ENCODE measurements at regions not wholly inside any gene's neighbourhood (a gene's known extent, or its start where the extent isn't known, plus 50 kb on each side); places are given as distances from the start of the nearest gene placed in this dataset.

DNA sequence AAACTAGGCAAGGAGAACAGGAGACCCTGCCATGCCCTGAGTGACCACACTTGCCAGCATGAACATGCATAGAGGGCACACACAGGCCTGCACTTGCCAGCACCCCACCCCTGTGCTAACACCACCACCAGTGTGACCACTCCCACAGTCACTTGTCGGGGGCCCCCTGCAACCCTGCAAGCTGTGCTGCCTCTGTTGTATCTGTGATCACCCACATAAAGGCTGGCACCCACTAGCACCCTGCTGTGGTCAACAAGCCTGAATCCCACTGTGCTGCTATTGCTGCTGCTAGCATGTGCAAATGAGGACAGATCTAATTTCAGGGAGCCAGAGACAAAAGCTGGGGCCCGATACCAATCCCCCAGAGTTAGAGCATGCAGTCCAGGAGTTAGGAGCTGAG is 217.7 kb downstream of the GIPC2 start:
- peaks cover 5% of the 10 kb centered on the region; the same call in 1 of the 2 replicates for H3K9me3 ChIP-seq (ENCODE audit: insufficient read depth, low read depth)
- ChIA-PET POLR2A (ENCODE audit: unreplicated experiment) (no interaction called here), CTCF (no interaction called here)
- H3K4me2 ChIP-seq = no peak overlapping the region
- no peaks in the 10 kb centered on the region for H3K27me3 ChIP-seq (ENCODE audit: insufficient read depth, low read depth)
- H3K9me2 ChIP-seq (ENCODE audit: insufficient read depth) = no peaks in the 10 kb centered on the region
- H2AFZ ChIP-seq = no peak overlapping the region
- no peaks in the 10 kb centered on the region for H3F3A ChIP-seq (ENCODE audit: insufficient read depth, low read depth)
- no peaks in the 10 kb centered on the region for H4K20me1 ChIP-seq (ENCODE audit: insufficient read depth)
- intact Hi-C loops (cut with micrococcal nuclease; ENCODE audit: unreplicated experiment) = no loop called here
- no peaks in the 10 kb centered on the region for H3K4me1 ChIP-seq (replicated peaks; ENCODE audit: insufficient read depth)
- H3K79me2 ChIP-seq (ENCODE audit: low read depth) = no peaks in the 10 kb centered on the region
- no peaks in the 10 kb centered on the region for H3K36me3 ChIP-seq (ENCODE audit: low read depth)
- no peak overlapping the region for H3K27ac ChIP-seq
- TF ChIP-seq EZH2 (IDR thresholded peaks at IDR 0.05; ENCODE audit: low read depth) (no peak), CTCF (conservative IDR thresholded peaks at IDR 0.05) (no peak)
- no peak for DNase-seq
- no peak overlapping the region for H3K4me3 ChIP-seq
- BruUV-seq (replicated peaks) = no TSS peak

GRCh38 chr1:78263946-78264345 is 218.2 kb downstream of the GIPC2 start:
- no peak overlapping the region for H3K4me3 ChIP-seq
- H2AFZ ChIP-seq = no peak overlapping the region
- DNase-seq = no peak
- POLR2A ChIA-PET (ENCODE audit: unreplicated experiment) = no interaction called here
- intact Hi-C loops (cut with micrococcal nuclease; ENCODE audit: unreplicated experiment) = no loop called here
- H3K4me1 ChIP-seq (replicated peaks; ENCODE audit: insufficient read depth) = no peaks in the 10 kb centered on the region
- CTCF ChIA-PET = no interaction called here
- H3F3A ChIP-seq (ENCODE audit: insufficient read depth, low read depth) = no peaks in the 10 kb centered on the region
- H3K27me3 ChIP-seq (ENCODE audit: insufficient read depth, low read depth) = no peaks in the 10 kb centered on the region
- no peak overlapping the region for H3K4me2 ChIP-seq
- no peaks in the 10 kb centered on the region for H3K9me2 ChIP-seq (ENCODE audit: insufficient read depth)
- H4K20me1 ChIP-seq (ENCODE audit: insufficient read depth) = no peaks in the 10 kb centered on the region
- no TSS peak for BruUV-seq (replicated peaks)
- no peaks in the 10 kb centered on the region for H3K79me2 ChIP-seq (ENCODE audit: low read depth)
- TF ChIP-seq EZH2 (IDR thresholded peaks at IDR 0.05; ENCODE audit: low read depth) (no peak), CTCF (conservative IDR thresholded peaks at IDR 0.05) (no peak)
- no peak overlapping the region for H3K27ac ChIP-seq
- peaks cover 5% of the 10 kb centered on the region; the same call in 1 of the 2 replicates for H3K9me3 ChIP-seq (ENCODE audit: insufficient read depth, low read depth)
- no peaks in the 10 kb centered on the region for H3K36me3 ChIP-seq (ENCODE audit: low read depth)

- ChIA-PET CTCF (no interaction called here), POLR2A (ENCODE audit: unreplicated experiment) (no interaction called here)
- no TSS peak for BruUV-seq (replicated peaks)
- Histone ChIP-seq H3K4me2 (no peak overlapping the region), H3K27ac (no peak overlapping the region), H3K9me2 (ENCODE audit: insufficient read depth) (no peaks in the 10 kb centered on the region), H3K36me3 (ENCODE audit: low read depth) (no peaks in the 10 kb centered on the region), H3K27me3 (ENCODE audit: insufficient read depth, low read depth) (no peaks in the 10 kb centered on the region), H3F3A (ENCODE audit: insufficient read depth, low read depth) (no peaks in the 10 kb centered on the region), H3K9me3 (ENCODE audit: insufficient read depth, low read depth) (no peaks in the 10 kb centered on the region), H3K4me1 (replicated peaks; ENCODE audit: insufficient read depth) (no peaks in the 10 kb centered on the region), H3K4me3 (no peak overlapping the region), H2AFZ (no peak overlapping the region), H3K79me2 (ENCODE audit: low read depth) (no peaks in the 10 kb centered on the region), H4K20me1 (ENCODE audit: insufficient read depth) (no peaks in the 10 kb centered on the region)
- TF ChIP-seq EZH2 (IDR thresholded peaks at IDR 0.05; ENCODE audit: low read depth) = no peak
- no peak for TF ChIP-seq CTCF (conservative IDR thresholded peaks at IDR 0.05)
- DNase-seq = no peak
- intact Hi-C loops (cut with micrococcal nuclease; ENCODE audit: unreplicated experiment) = no loop called here
Measured at GRCh38 chr1:78267513-78268218, 221.9 kb downstream of the GIPC2 start.

Measured in PC-9 (cell line).